ENCODE measurements at regions not wholly inside any gene's neighbourhood (a gene's known extent, or its start where the extent isn't known, plus 50 kb on each side); places are given as distances from the start of the nearest gene placed in this dataset.

GRCh38 chr10:75344170-75344569 is 57.4 kb downstream of the ZNF503 start (continued):
- TF ChIP-seq STAT1 (IDR thresholded peaks at IDR 0.05; ENCODE audit: unreplicated experiment) (no peak), ZNF331 (CRISPR knock-in tag; IDR thresholded peaks at IDR 0.05; ENCODE audit: low read depth) (no peak), EZH2phosphoT487 (IDR thresholded peaks at IDR 0.05; ENCODE audit: unreplicated experiment) (no peak), REST (IDR thresholded peaks at IDR 0.05; ENCODE audit: unreplicated experiment) (no peak), CREB1 (CRISPR knock-in tag; IDR thresholded peaks at IDR 0.05; ENCODE audit: low read depth) (no peak), ETS1 (IDR thresholded peaks at IDR 0.05) (no peak)

GRCh38 chr10:75342397-75342796 is 59.2 kb downstream of the ZNF503 start:
- H3K27ac Mint-ChIP-seq: no peak overlapping the region
- peaks cover 5% of the 10 kb centered on the region for H3K27me3 Mint-ChIP-seq (ENCODE audit: insufficient read depth, low read depth, poor library complexity)
- Histone ChIP-seq H3K79me2 (replicated peaks; ENCODE audit: insufficient read depth) (no peaks in the 10 kb centered on the region), H3K4me1 (ENCODE audit: insufficient read depth) (peaks cover 10% of the 10 kb centered on the region; the same call in 1 of the 2 replicates), H2AFZ (peak overlapping the region; percentile 84; the same call in 1 of the 2 replicates), H3K9me2 (ENCODE audit: insufficient read depth) (no peaks in the 10 kb centered on the region), H3K4me2 (no peak overlapping the region), H3K27ac (ENCODE audit: low read depth) (no peak overlapping the region), H3K4me3 (no peak overlapping the region), H3K27me3 (ENCODE audit: insufficient read depth) (no peaks in the 10 kb centered on the region), H3F3A (replicated peaks; ENCODE audit: low read depth) (no peaks in the 10 kb centered on the region), H4K20me1 (replicated peaks; ENCODE audit: insufficient read depth) (no peaks in the 10 kb centered on the region), H3K36me3 (ENCODE audit: insufficient read depth) (no peaks in the 10 kb centered on the region)
- no peak for ATAC-seq
- no peak overlapping the region for H3K4me3 Mint-ChIP-seq
- peaks cover 5% of the 10 kb centered on the region for H3K9me3 Mint-ChIP-seq
- H3K4me1 Mint-ChIP-seq: peaks cover 3% of the 10 kb centered on the region; the same call in 1 of the 3 replicates
- peak; percentile 20 for DNase-seq (ENCODE audit: low spot score)
- no peaks in the 10 kb centered on the region for H3K36me3 Mint-ChIP-seq (ENCODE audit: low read depth)
- TF ChIP-seq ZNF462 (CRISPR knock-in tag; IDR thresholded peaks at IDR 0.05) (no peak), CREB1 (CRISPR knock-in tag; IDR thresholded peaks at IDR 0.05; ENCODE audit: low read depth) (no peak), ETS1 (IDR thresholded peaks at IDR 0.05) (no peak), REST (IDR thresholded peaks at IDR 0.05; ENCODE audit: unreplicated experiment) (no peak)
